ENCODE measurements at regions not wholly inside any gene's neighbourhood (a gene's known extent, or its start where the extent isn't known, plus 50 kb on each side); places are given as distances from the start of the nearest gene placed in this dataset.
A peak's percentile ranks its signal among the peaks of the same experiment; 100 is the strongest.

DNA sequence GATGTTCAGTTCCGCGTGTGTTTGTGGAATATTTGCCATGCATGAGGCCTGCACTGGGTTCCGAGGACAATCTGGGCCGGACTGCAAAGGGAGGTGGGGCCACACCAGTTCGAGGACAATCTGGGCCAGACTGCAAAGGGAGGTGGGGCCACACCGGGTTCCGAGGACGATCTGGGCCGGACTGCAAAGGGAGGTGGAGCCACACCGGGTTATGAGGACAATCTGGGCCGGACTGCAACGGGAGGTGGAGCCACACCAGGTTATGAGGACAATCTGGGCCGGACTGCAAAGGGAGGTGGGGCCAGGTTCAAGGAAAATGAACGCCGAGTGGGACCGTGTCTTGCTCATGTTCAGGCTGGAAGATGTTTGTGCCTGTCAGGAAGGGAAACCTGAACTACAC, 97.8 kb upstream of the HDAC4 start:
- H3K9me3 Mint-ChIP-seq, result peaks cover 8% of the 10 kb centered on the region; the same call in 2 of the 3 replicates
- Histone ChIP-seq H3F3A (replicated peaks; ENCODE audit: low read depth) (no peaks in the 10 kb centered on the region), H3K79me2 (replicated peaks; ENCODE audit: insufficient read depth) (no peaks in the 10 kb centered on the region), H2AFZ (no peak overlapping the region), H3K4me3 (no peak overlapping the region), H3K9me2 (ENCODE audit: insufficient read depth) (no peaks in the 10 kb centered on the region), H4K20me1 (replicated peaks; ENCODE audit: insufficient read depth) (no peaks in the 10 kb centered on the region), H3K27ac (ENCODE audit: low read depth) (no peak overlapping the region), H3K27me3 (ENCODE audit: insufficient read depth) (no peaks in the 10 kb centered on the region), H3K4me2 (no peak overlapping the region), H3K36me3 (ENCODE audit: insufficient read depth) (no peaks in the 10 kb centered on the region), H3K4me1 (ENCODE audit: insufficient read depth) (no peaks in the 10 kb centered on the region)
- H3K27ac Mint-ChIP-seq, result no peak overlapping the region
- H3K36me3 Mint-ChIP-seq (ENCODE audit: low read depth), result no peaks in the 10 kb centered on the region
- no peak for TF ChIP-seq NANOG (IDR thresholded peaks at IDR 0.05; ENCODE audit: borderline replicate concordance)
- no peak for TF ChIP-seq ZNF462 (CRISPR knock-in tag; IDR thresholded peaks at IDR 0.05)
- TF ChIP-seq STAT1 (IDR thresholded peaks at IDR 0.05; ENCODE audit: unreplicated experiment), result no peak
- no peak for TF ChIP-seq ZNF331 (CRISPR knock-in tag; IDR thresholded peaks at IDR 0.05; ENCODE audit: low read depth)
- TF ChIP-seq EZH2 (IDR thresholded peaks at IDR 0.05; ENCODE audit: low read depth, unreplicated experiment), result no peak
- no peak for TF ChIP-seq JUNB (IDR thresholded peaks at IDR 0.05; ENCODE audit: unreplicated experiment)
- TF ChIP-seq, protein P1, sequence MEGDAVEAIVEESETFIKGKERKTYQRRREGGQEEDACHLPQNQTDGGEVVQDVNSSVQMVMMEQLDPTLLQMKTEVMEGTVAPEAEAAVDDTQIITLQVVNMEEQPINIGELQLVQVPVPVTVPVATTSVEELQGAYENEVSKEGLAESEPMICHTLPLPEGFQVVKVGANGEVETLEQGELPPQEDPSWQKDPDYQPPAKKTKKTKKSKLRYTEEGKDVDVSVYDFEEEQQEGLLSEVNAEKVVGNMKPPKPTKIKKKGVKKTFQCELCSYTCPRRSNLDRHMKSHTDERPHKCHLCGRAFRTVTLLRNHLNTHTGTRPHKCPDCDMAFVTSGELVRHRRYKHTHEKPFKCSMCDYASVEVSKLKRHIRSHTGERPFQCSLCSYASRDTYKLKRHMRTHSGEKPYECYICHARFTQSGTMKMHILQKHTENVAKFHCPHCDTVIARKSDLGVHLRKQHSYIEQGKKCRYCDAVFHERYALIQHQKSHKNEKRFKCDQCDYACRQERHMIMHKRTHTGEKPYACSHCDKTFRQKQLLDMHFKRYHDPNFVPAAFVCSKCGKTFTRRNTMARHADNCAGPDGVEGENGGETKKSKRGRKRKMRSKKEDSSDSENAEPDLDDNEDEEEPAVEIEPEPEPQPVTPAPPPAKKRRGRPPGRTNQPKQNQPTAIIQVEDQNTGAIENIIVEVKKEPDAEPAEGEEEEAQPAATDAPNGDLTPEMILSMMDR (conservative IDR thresholded peaks at IDR 0.05; ENCODE audit: low read depth in 2 of 2), result no peak
- TF ChIP-seq EZH2phosphoT487 (IDR thresholded peaks at IDR 0.05; ENCODE audit: unreplicated experiment), result no peak
- no peak for TF ChIP-seq ZNF114 (CRISPR knock-in tag; IDR thresholded peaks at IDR 0.05)
- TF ChIP-seq ETS1 (IDR thresholded peaks at IDR 0.05), result no peak
- no peak for TF ChIP-seq CREB1 (CRISPR knock-in tag; IDR thresholded peaks at IDR 0.05; ENCODE audit: low read depth)
- TF ChIP-seq REST (IDR thresholded peaks at IDR 0.05; ENCODE audit: unreplicated experiment), result no peak
- TF ChIP-seq POLR2AphosphoS5 (IDR thresholded peaks at IDR 0.05; ENCODE audit: low read depth), result no peak
- ATAC-seq (peak; percentile 25; the same call in 1 of the 3 replicates), DNase-seq (ENCODE audit: low spot score) (no peak)
- H3K4me3 Mint-ChIP-seq, result no peak overlapping the region
- peaks cover 6% of the 10 kb centered on the region for H3K27me3 Mint-ChIP-seq (ENCODE audit: insufficient read depth, low read depth, poor library complexity)
- H3K4me1 Mint-ChIP-seq, result no peaks in the 10 kb centered on the region
